Spleen (tissue), 11 donors: ENCODE measurements at regions not wholly inside any gene's neighbourhood (a gene's known extent, or its start where the extent isn't known, plus 50 kb on each side); places are given as distances from the start of the nearest gene placed in this dataset.

Source experiments
- DNase-seq: peaks from one replicate; pipeline ENCODE4 v3.0.0-alpha.2; 2020
- H3K27ac ChIP-seq, 8 donors: fragments of 200-600 bp; sonication (generic) in 7 of 8; 1 replicate in 4 of 8; 2 replicates in 4 of 8; pipeline versions ENCODE4 v1.5.0 to v1.8.0; 2016 to 2021; ENCODE audit warnings: inconsistent platforms in 4 of 8, mild to moderate bottlenecking in 4 of 8, moderate library complexity in 1 of 8
- H3K27me3 ChIP-seq, 7 donors: fragments of 200-600 bp; sonication (generic) in 6 of 7; replicated peaks in 1 of 7; 1 replicate in 4 of 7; 2 replicates in 3 of 7; pipeline versions ENCODE4 v1.5.0 to v1.8.0; 2016 to 2021; ENCODE audit warnings: inconsistent platforms in 3 of 7, mild to moderate bottlenecking in 1 of 7
- H3K36me3 ChIP-seq, 6 donors: fragments of 200-600 bp; sonication (generic) in 5 of 6; 1 replicate in 4 of 6; 2 replicates in 2 of 6; pipeline versions ENCODE4 v1.5.0 to v1.8.0; 2016 to 2021; ENCODE audit warnings: inconsistent platforms in 2 of 6
- H3K4me1 ChIP-seq, 6 donors: fragments of 200-600 bp; sonication (generic) in 5 of 6; 1 replicate in 3 of 6; 2 replicates in 3 of 6; pipeline versions ENCODE4 v1.5.0 to v1.8.0; 2016 to 2021; ENCODE audit warnings: inconsistent platforms in 3 of 6
- H3K4me3 ChIP-seq, 8 donors: fragments of 200-600 bp; sonication (generic) in 7 of 8; 1 replicate in 4 of 8; 2 replicates in 4 of 8; pipeline versions ENCODE4 v1.5.0 to v1.8.0; 2016 to 2021; ENCODE audit warnings: inconsistent platforms in 4 of 8, mild to moderate bottlenecking in 4 of 8, moderate library complexity in 2 of 8
- H3K9me3 ChIP-seq, 8 donors: fragments of 200-600 bp; sonication (generic) in 7 of 8; 1 replicate in 4 of 8; 2 replicates in 4 of 8; pipeline versions ENCODE4 v1.5.0 to v1.8.0; 2016 to 2021; ENCODE audit warnings: inconsistent platforms in 4 of 8
- CTCF ChIP-seq, 11 experiments: fragments of 200-600 bp in 7 of 11; fragments of 450-650 bp in 4 of 11; sonication (generic) in 4 of 11; IDR thresholded peaks in 8 of 11; conservative IDR thresholded peaks in 3 of 11; 1 replicate in 7 of 11; 2 replicates in 4 of 11; pipeline versions ENCODE4 v1.4.0 to v1.8.0; 2016 to 2021; ENCODE audit warnings: antibody characterized with exemption in 11 of 11, inconsistent platforms in 4 of 11, mild to moderate bottlenecking in 1 of 11
- POLR2A ChIP-seq, 3 donors: fragments of 450-650 bp; IDR thresholded peaks; one replicate each; pipeline ENCODE4 v1.5.1; 2017; ENCODE audit warnings: antibody characterized with exemption in 3 of 3, mild to moderate bottlenecking in 1 of 3
- POLR2AphosphoS5 ChIP-seq, 3 donors: sonication (generic); formaldehyde crosslinking; IDR thresholded peaks; one replicate each; pipeline ENCODE4 v1.5.1; 2017; ENCODE audit warnings: antibody characterized with exemption in 3 of 3
- WGBS, 5 donors: extraction: QIAGEN DNeasy Blood & Tissue Kit in 3 of 5; methylation state at CpG; one replicate each; pipeline versions ENCODE4 v1.1.5 to v1.1.7; 2013 to 2018; 5-methylcytosine and 5-hydroxymethylcytosine counted together
- intact Hi-C: fragments of 100-400 bp; cut with DNase I; formaldehyde crosslinking; loops from one replicate; pipeline ENCODE4 v1.15.0; 2023; ENCODE audit warnings: low total_unique reads
- donor health status: healthy with polysubstance abuse.
- donor health status: DM: no; HTN: no; CAD: no; lungs with moderate emphysema.
- donor health status: DM: no; HTN: no; CAD: no.
- donor health status: Bipolar disorder and iron deficiency.
- donor health status: healthy.
- donor health status: DM: no; HTN: no; CAD: no.
- donor health status: DM: yes; HTN: yes; CAD: no.

- WGBS, 5 donors, result 60 to 93% (median 64%) methylated on average over 2 of the region's 2 CpGs
- no peak for DNase-seq
- Histone ChIP-seq H3K4me1 (no peaks in the 10 kb centered on the region), H3K9me3 (peaks cover 0 to 6% (median 0%) of the 10 kb centered on the region in 8 donors), H3K4me3 (no peak overlapping the region), H3K27ac (no peak overlapping the region), H3K27me3 (no peaks in the 10 kb centered on the region), H3K36me3 (no peaks in the 10 kb centered on the region)
- intact Hi-C loops, result no loop called here
- TF ChIP-seq POLR2A (IDR thresholded peaks at IDR 0.05), result no peak
- TF ChIP-seq POLR2AphosphoS5 (IDR thresholded peaks at IDR 0.05), result no peak
- no peak for TF ChIP-seq CTCF (IDR thresholded peaks at IDR 0.05 in 8 of 11, conservative IDR thresholded peaks at IDR 0.05 in 3 of 11)
These were observed 77.0 kb upstream of the CNTN6 start for GRCh38 chr3:1015826-1016225.

- Histone ChIP-seq H3K9me3 (peaks cover 0 to 6% (median 0%) of the 10 kb centered on the region in 8 donors), H3K36me3 (no peaks in the 10 kb centered on the region), H3K27ac (no peak overlapping the region), H3K4me1 (no peaks in the 10 kb centered on the region), H3K27me3 (no peaks in the 10 kb centered on the region), H3K4me3 (no peak overlapping the region)
- DNase-seq, result no peak
- TF ChIP-seq POLR2A (IDR thresholded peaks at IDR 0.05) (no peak), CTCF (IDR thresholded peaks at IDR 0.05 in 8 of 11, conservative IDR thresholded peaks at IDR 0.05 in 3 of 11) (no peak)
- intact Hi-C loops, result no loop called here
These were observed 75.0 kb upstream of the CNTN6 start for GRCh38 chr3:1017870-1018269.

- H3K4me1 ChIP-seq, result no peaks in the 10 kb centered on the region
- DNase-seq, result no peak
- 59 to 80% (median 64%) methylated on average over 2 of the region's 2 CpGs for WGBS, 5 donors
- no peak overlapping the region for H3K27ac ChIP-seq
- H3K4me3 ChIP-seq, result no peak overlapping the region
- peaks cover 0 to 6% (median 0%) of the 10 kb centered on the region in 8 donors for H3K9me3 ChIP-seq
- TF ChIP-seq POLR2AphosphoS5 (IDR thresholded peaks at IDR 0.05) (no peak), POLR2A (IDR thresholded peaks at IDR 0.05) (no peak), CTCF (IDR thresholded peaks at IDR 0.05 in 8 of 11, conservative IDR thresholded peaks at IDR 0.05 in 3 of 11) (no peak)
- no peaks in the 10 kb centered on the region for H3K27me3 ChIP-seq
- intact Hi-C loops, result no loop called here
- H3K36me3 ChIP-seq, result no peaks in the 10 kb centered on the region
These were observed 73.7 kb upstream of the CNTN6 start for GRCh38 chr3:1019157-1019556.

GRCh38 chr3:1026395-1026794 is 66.4 kb upstream of the CNTN6 start:
- no peak for DNase-seq
- Histone ChIP-seq H3K4me1 (no peaks in the 10 kb centered on the region), H3K9me3 (peaks cover 0 to 15% (median 9%) of the 10 kb centered on the region in 8 donors), H3K27me3 (no peaks in the 10 kb centered on the region), H3K36me3 (no peaks in the 10 kb centered on the region), H3K27ac (no peak overlapping the region), H3K4me3 (no peak overlapping the region)
- intact Hi-C loops, result no loop called here
- WGBS, 5 donors, result 78 to 88% (median 81%) methylated on average over 2 of the region's 2 CpGs
- TF ChIP-seq POLR2AphosphoS5 (IDR thresholded peaks at IDR 0.05), result no peak
- no peak for TF ChIP-seq CTCF (IDR thresholded peaks at IDR 0.05 in 8 of 11, conservative IDR thresholded peaks at IDR 0.05 in 3 of 11)
- no peak for TF ChIP-seq POLR2A (IDR thresholded peaks at IDR 0.05)
